ENCODE measurements at regions not wholly inside any gene's neighbourhood (a gene's known extent, or its start where the extent isn't known, plus 50 kb on each side); places are given as distances from the start of the nearest gene placed in this dataset.

GRCh38 chr5:73382401-73382740, 66.2 kb downstream of the FOXD1 start:
- dilution Hi-C loops (cut with MboI; ENCODE audit: extremely low pct_ligation_motif_present, low sequenced_read_pairs) (no loop called here), intact Hi-C loops (cut with micrococcal nuclease) (no loop called here)
- H3K9ac ChIP-seq (replicated peaks; ENCODE audit: extremely low read depth, insufficient read depth, low read length): no peak overlapping the region
- ChIA-PET CTCF (interaction anchor here (0.8 to 1.1 kb wide), 3 partner anchors 69 to 166 kb away, joined by 3 to 4 read pairs (median 3); no protein-coding TSS in a partner anchor), POLR2A (no interaction called here)
- no peak overlapping the region for H2AFZ ChIP-seq (ENCODE audit: low read depth, low read length)
- no peaks in the 10 kb centered on the region for H3K36me3 ChIP-seq (ENCODE audit: control insufficient read depth in 2 of 2, extremely low read depth in 1 of 2, insufficient read depth in 2 of 2, low read length in 2 of 2)
- no peak for FAIRE-seq
- DNase-seq (ENCODE audit: low read depth, low spot score): no peak
- no peak overlapping the region for H3K4me2 ChIP-seq (ENCODE audit: insufficient read depth, low read length)
- no peaks in the 10 kb centered on the region for H3K79me2 ChIP-seq (ENCODE audit: control insufficient read depth, insufficient read depth, low read length)
- H3K27me3 ChIP-seq (ENCODE audit: control insufficient read depth in 2 of 2, insufficient read depth in 2 of 2, low read length in 2 of 2): peaks cover 49 to 83% of the 10 kb centered on the region in 2 experiments
- no peak overlapping the region for H3K27ac ChIP-seq (ENCODE audit: insufficient read depth, low read depth, low read length)
- peaks cover 10% of the 10 kb centered on the region for H3K4me1 ChIP-seq (ENCODE audit: control insufficient read depth, extremely low read depth, insufficient read depth, low read length)
- no peak overlapping the region for H3K4me3 ChIP-seq (replicated peaks in 1 of 3; ENCODE audit: insufficient read depth in 1 of 3, low read depth in 1 of 3, low read length in 3 of 3)
- TF ChIP-seq FOS (IDR thresholded peaks at IDR 0.05; ENCODE audit: borderline replicate concordance, insufficient read depth, low read length) (no peak), EZH2 (IDR thresholded peaks at IDR 0.05; ENCODE audit: borderline replicate concordance, low read depth, low read length, severe bottlenecking) (no peak), MYC (IDR thresholded peaks at IDR 0.05; ENCODE audit: low read depth, low read length) (no peak), POLR2AphosphoS5 (IDR thresholded peaks at IDR 0.05; ENCODE audit: insufficient read depth, low read depth, low read length) (no peak), CTCF (IDR thresholded peaks at IDR 0.05; ENCODE audit: extremely low read depth in 1 of 2, insufficient read depth in 1 of 2, low read depth in 1 of 2, low read length in 2 of 2) (no peak), JUN (IDR thresholded peaks at IDR 0.05; ENCODE audit: borderline replicate concordance, insufficient read depth, insufficient read length, low read depth) (no peak), MAX (IDR thresholded peaks at IDR 0.05; ENCODE audit: insufficient read depth, insufficient read length) (no peak), POLR2A (IDR thresholded peaks at IDR 0.05; ENCODE audit: low read depth, low read length) (no peak), GATA2 (IDR thresholded peaks at IDR 0.05; ENCODE audit: insufficient read depth, insufficient read length, low read depth, low read length) (no peak)
- H4K20me1 ChIP-seq (replicated peaks; ENCODE audit: control insufficient read depth, extremely low read depth, insufficient read depth, low read length): no peaks in the 10 kb centered on the region
- H3K9me1 ChIP-seq (replicated peaks; ENCODE audit: control insufficient read depth, extremely low read depth, insufficient read depth, low read length): no peaks in the 10 kb centered on the region
- BruUV-seq (replicated peaks): no TSS peak
- H3K9me3 ChIP-seq (replicated peaks; ENCODE audit: control insufficient read depth, insufficient read depth, low read length): peaks cover 4% of the 10 kb centered on the region
